GM21515 (cell line): ENCODE measurements at regions not wholly inside any gene's neighbourhood (a gene's known extent, or its start where the extent isn't known, plus 50 kb on each side); places are given as distances from the start of the nearest gene placed in this dataset.
"Not testable (repeated sequence)": the region's sequence is repeated elsewhere in the genome, so short reads cannot be mapped to it uniquely, and the experiment has no call there.

Experiments
- ATAC-seq: cut with Tn5 transposase; IDR thresholded peaks from one replicate; pipeline ENCODE4 v1.9.1; 2021; ENCODE audit not compliant: unreplicated experiment

GRCh38 chr9:1115370-1115769 lies 65.2 kb downstream of the DMRT2 start:
- ATAC-seq: no peak

- no peak for ATAC-seq
These were observed 67.3 kb downstream of the DMRT2 start for GRCh38 chr9:1117439-1117838.

- no peak for ATAC-seq
These were observed 70.5 kb downstream of the DMRT2 start for GRCh38 chr9:1120500-1121165.

- no peak for ATAC-seq
These were observed 75.6 kb downstream of the DMRT2 start for GRCh38 chr9:1125741-1126140.

- ATAC-seq: no peak
These were observed 77.9 kb downstream of the DMRT2 start for GRCh38 chr9:1128046-1128445.

- no peak for ATAC-seq
These were observed 79.2 kb downstream of the DMRT2 start for GRCh38 chr9:1129382-1129781.

- ATAC-seq: no peak
These were observed 89.9 kb downstream of the DMRT2 start for GRCh38 chr9:1140057-1140456.

GRCh38 chr9:1151691-1152090 lies 101.5 kb downstream of the DMRT2 start:
- no peak for ATAC-seq

GRCh38 chr9:1152171-1152570 lies 102.0 kb downstream of the DMRT2 start:
- no peak for ATAC-seq

GRCh38 chr9:1154739-1155138 lies 104.6 kb downstream of the DMRT2 start:
- no peak for ATAC-seq

- ATAC-seq: no peak
These were observed 105.4 kb downstream of the DMRT2 start for GRCh38 chr9:1155602-1156001.

- ATAC-seq: no peak
These were observed 106.8 kb downstream of the DMRT2 start for GRCh38 chr9:1156794-1157550.

GRCh38 chr9:1157836-1158235 lies 107.7 kb downstream of the DMRT2 start:
- ATAC-seq: no peak

GRCh38 chr9:1170918-1171317 lies 120.8 kb downstream of the DMRT2 start:
- ATAC-seq: no peak

- no peak for ATAC-seq
These were observed 121.4 kb downstream of the DMRT2 start for GRCh38 chr9:1171546-1171945.

GRCh38 chr9:1173211-1173610 lies 123.1 kb downstream of the DMRT2 start:
- ATAC-seq: no peak

- no peak for ATAC-seq
These were observed 123.8 kb downstream of the DMRT2 start for GRCh38 chr9:1173993-1174392.

- ATAC-seq: no peak
These were observed 129.2 kb downstream of the DMRT2 start for GRCh38 chr9:1179366-1179765.

GRCh38 chr9:1184146-1184545 lies 134.0 kb downstream of the DMRT2 start:
- no peak for ATAC-seq

- ATAC-seq: not testable (repeated sequence)
These were observed 137.0 kb downstream of the DMRT2 start for GRCh38 chr9:1187137-1187536.

- not testable (repeated sequence) for ATAC-seq
These were observed 145.5 kb downstream of the DMRT2 start for GRCh38 chr9:1195636-1196035.

- ATAC-seq: no peak
These were observed 147.9 kb downstream of the DMRT2 start for GRCh38 chr9:1198085-1198484.

GRCh38 chr9:1200847-1201251 lies 150.7 kb downstream of the DMRT2 start:
- no peak for ATAC-seq
